ENCODE measurements at regions not wholly inside any gene's neighbourhood (a gene's known extent, or its start where the extent isn't known, plus 50 kb on each side); places are given as distances from the start of the nearest gene placed in this dataset.

DNA sequence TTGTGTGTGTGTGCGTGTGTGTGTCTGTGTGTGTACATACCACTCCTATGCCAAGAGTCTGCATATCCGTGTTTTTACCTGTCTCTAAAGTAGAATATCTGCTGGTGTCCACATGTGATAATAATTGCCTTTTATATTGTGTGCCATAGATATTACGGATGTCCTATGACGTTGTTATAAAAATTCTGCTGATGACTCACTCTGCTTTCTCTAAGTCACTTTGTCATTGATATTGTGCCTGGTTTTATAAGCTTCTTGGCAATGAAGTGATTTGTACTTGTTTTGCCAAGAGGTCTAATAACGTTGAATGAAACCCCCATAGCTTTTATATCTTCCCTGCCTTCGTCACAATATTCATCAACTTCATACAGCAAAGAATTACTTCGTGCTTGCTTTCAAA lies 102.6 kb upstream of the C1GALT1C1 start:
- no peak for DNase-seq (ENCODE audit: low read depth, low spot score)
- no peaks in the 10 kb centered on the region for H3K9me2 ChIP-seq (ENCODE audit: insufficient read depth)
- H3K9me3 ChIP-seq (ENCODE audit: control insufficient read depth in 1 of 2, insufficient read depth in 1 of 2, low read depth in 1 of 2, low read length in 2 of 2), result no peaks in the 10 kb centered on the region
- H4K20me1 ChIP-seq (ENCODE audit: insufficient read depth), result no peaks in the 10 kb centered on the region
- H3K4me1 ChIP-seq (ENCODE audit: control insufficient read depth in 1 of 2, insufficient read depth in 2 of 2, low read length in 2 of 2), result peaks cover 0 to 21% of the 10 kb centered on the region in 2 experiments; a peak in 2 of 4 replicates
- no TSS peak for BruUV-seq (replicated peaks)
- no peak overlapping the region for H2AFZ ChIP-seq (ENCODE audit: low read depth, low read length, poor library complexity, severe bottlenecking)
- no peak overlapping the region for H3K9ac ChIP-seq (ENCODE audit: low read length)
- ChIA-PET POLR2A (no interaction called here), RAD21 (ENCODE audit: low non-redundant PET in 1 of 2, low total read pairs in 2 of 2, uncharacterized antibody in 2 of 2, unreplicated experiment in 2 of 2) (no interaction called here), CTCF (no interaction called here)
- no peak for ATAC-seq
- H3K27ac ChIP-seq (ENCODE audit: low read depth, low read length), result no peak overlapping the region
- H3K4me3 ChIP-seq (replicated peaks in 1 of 2; ENCODE audit: low read depth in 1 of 2, low read length in 2 of 2), result no peak overlapping the region
- intact Hi-C loops (cut with micrococcal nuclease), result no loop called here
- TF ChIP-seq MAX (IDR thresholded peaks at IDR 0.05) (no peak), YY1 (IDR thresholded peaks at IDR 0.05; ENCODE audit: extremely low read depth, insufficient replicate concordance, low read depth, low read length) (no peak), FOSL1 (IDR thresholded peaks at IDR 0.05; ENCODE audit: low read depth) (no peak), SRF (IDR thresholded peaks at IDR 0.05; ENCODE audit: low read depth) (no peak), RAD21 (IDR thresholded peaks at IDR 0.05; ENCODE audit: low read depth) (no peak), ZNF274 (IDR thresholded peaks at IDR 0.05; ENCODE audit: low read depth, low read length) (no peak), ZFX (IDR thresholded peaks at IDR 0.05) (no peak), TCF7L2 (IDR thresholded peaks at IDR 0.05; ENCODE audit: borderline replicate concordance, extremely low read depth, insufficient read depth, insufficient read length) (no peak), CBX3 (IDR thresholded peaks at IDR 0.05; ENCODE audit: low read depth) (no peak), POLR2A (IDR thresholded peaks at IDR 0.05; ENCODE audit: borderline replicate concordance, extremely low read depth, insufficient read depth, insufficient read length) (no peak), JUND (IDR thresholded peaks at IDR 0.05) (no peak), EGR1 (IDR thresholded peaks at IDR 0.05; ENCODE audit: low read depth) (no peak), ELF1 (IDR thresholded peaks at IDR 0.05; ENCODE audit: borderline replicate concordance, low read depth) (no peak), ATF3 (IDR thresholded peaks at IDR 0.05) (no peak), EZH2phosphoT487 (IDR thresholded peaks at IDR 0.05; ENCODE audit: borderline replicate concordance) (no peak), EZH2 (IDR thresholded peaks at IDR 0.05) (no peak), POLR2AphosphoS5 (IDR thresholded peaks at IDR 0.05; ENCODE audit: low read depth, low read length) (no peak)
- TF ChIP-seq, protein P1, sequence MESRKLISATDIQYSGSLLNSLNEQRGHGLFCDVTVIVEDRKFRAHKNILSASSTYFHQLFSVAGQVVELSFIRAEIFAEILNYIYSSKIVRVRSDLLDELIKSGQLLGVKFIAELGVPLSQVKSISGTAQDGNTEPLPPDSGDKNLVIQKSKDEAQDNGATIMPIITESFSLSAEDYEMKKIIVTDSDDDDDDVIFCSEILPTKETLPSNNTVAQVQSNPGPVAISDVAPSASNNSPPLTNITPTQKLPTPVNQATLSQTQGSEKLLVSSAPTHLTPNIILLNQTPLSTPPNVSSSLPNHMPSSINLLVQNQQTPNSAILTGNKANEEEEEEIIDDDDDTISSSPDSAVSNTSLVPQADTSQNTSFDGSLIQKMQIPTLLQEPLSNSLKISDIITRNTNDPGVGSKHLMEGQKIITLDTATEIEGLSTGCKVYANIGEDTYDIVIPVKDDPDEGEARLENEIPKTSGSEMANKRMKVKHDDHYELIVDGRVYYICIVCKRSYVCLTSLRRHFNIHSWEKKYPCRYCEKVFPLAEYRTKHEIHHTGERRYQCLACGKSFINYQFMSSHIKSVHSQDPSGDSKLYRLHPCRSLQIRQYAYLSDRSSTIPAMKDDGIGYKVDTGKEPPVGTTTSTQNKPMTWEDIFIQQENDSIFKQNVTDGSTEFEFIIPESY (IDR thresholded peaks at IDR 0.05; ENCODE audit: extremely low read depth, insufficient replicate concordance, low read length), result no peak
- TF ChIP-seq, protein P2, sequence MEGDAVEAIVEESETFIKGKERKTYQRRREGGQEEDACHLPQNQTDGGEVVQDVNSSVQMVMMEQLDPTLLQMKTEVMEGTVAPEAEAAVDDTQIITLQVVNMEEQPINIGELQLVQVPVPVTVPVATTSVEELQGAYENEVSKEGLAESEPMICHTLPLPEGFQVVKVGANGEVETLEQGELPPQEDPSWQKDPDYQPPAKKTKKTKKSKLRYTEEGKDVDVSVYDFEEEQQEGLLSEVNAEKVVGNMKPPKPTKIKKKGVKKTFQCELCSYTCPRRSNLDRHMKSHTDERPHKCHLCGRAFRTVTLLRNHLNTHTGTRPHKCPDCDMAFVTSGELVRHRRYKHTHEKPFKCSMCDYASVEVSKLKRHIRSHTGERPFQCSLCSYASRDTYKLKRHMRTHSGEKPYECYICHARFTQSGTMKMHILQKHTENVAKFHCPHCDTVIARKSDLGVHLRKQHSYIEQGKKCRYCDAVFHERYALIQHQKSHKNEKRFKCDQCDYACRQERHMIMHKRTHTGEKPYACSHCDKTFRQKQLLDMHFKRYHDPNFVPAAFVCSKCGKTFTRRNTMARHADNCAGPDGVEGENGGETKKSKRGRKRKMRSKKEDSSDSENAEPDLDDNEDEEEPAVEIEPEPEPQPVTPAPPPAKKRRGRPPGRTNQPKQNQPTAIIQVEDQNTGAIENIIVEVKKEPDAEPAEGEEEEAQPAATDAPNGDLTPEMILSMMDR (IDR thresholded peaks at IDR 0.05 in 2 of 3, conservative IDR thresholded peaks at IDR 0.05 in 1 of 3; ENCODE audit: borderline replicate concordance in 1 of 3, insufficient read depth in 1 of 3, low read depth in 2 of 3, low read length in 2 of 3), result no peak
- TF ChIP-seq, protein P3, sequence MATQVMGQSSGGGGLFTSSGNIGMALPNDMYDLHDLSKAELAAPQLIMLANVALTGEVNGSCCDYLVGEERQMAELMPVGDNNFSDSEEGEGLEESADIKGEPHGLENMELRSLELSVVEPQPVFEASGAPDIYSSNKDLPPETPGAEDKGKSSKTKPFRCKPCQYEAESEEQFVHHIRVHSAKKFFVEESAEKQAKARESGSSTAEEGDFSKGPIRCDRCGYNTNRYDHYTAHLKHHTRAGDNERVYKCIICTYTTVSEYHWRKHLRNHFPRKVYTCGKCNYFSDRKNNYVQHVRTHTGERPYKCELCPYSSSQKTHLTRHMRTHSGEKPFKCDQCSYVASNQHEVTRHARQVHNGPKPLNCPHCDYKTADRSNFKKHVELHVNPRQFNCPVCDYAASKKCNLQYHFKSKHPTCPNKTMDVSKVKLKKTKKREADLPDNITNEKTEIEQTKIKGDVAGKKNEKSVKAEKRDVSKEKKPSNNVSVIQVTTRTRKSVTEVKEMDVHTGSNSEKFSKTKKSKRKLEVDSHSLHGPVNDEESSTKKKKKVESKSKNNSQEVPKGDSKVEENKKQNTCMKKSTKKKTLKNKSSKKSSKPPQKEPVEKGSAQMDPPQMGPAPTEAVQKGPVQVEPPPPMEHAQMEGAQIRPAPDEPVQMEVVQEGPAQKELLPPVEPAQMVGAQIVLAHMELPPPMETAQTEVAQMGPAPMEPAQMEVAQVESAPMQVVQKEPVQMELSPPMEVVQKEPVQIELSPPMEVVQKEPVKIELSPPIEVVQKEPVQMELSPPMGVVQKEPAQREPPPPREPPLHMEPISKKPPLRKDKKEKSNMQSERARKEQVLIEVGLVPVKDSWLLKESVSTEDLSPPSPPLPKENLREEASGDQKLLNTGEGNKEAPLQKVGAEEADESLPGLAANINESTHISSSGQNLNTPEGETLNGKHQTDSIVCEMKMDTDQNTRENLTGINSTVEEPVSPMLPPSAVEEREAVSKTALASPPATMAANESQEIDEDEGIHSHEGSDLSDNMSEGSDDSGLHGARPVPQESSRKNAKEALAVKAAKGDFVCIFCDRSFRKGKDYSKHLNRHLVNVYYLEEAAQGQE (IDR thresholded peaks at IDR 0.05; ENCODE audit: low read depth), result no peak
- no peaks in the 10 kb centered on the region for H3K27me3 ChIP-seq (ENCODE audit: insufficient read depth, low read length)
- no peaks in the 10 kb centered on the region for H3K79me2 ChIP-seq (ENCODE audit: insufficient read depth, low read length)
- H3K36me3 ChIP-seq (ENCODE audit: control insufficient read depth in 1 of 2, insufficient read depth in 2 of 2, low read length in 2 of 2), result no peaks in the 10 kb centered on the region
- H3K4me2 ChIP-seq (ENCODE audit: low read length), result no peak overlapping the region

Data from HCT116 (cell line).